ENCODE measurements at regions not wholly inside any gene's neighbourhood (a gene's known extent, or its start where the extent isn't known, plus 50 kb on each side); places are given as distances from the start of the nearest gene placed in this dataset.

GRCh38 chr3:99232696-99233095 lies 331.2 kb upstream of the DCBLD2 start:
- Histone ChIP-seq H3K27ac (ENCODE audit: low read length) (no peak overlapping the region), H3K9ac (ENCODE audit: low read length) (no peak overlapping the region), H4K20me1 (ENCODE audit: insufficient read depth) (no peaks in the 10 kb centered on the region), H2AFZ (ENCODE audit: low read depth, low read length) (no peak overlapping the region), H3K27me3 (ENCODE audit: insufficient read depth, low read depth, low read length) (no peaks in the 10 kb centered on the region), H3K4me2 (ENCODE audit: low read length) (no peak overlapping the region), H3F3A (ENCODE audit: insufficient read depth, low read length, poor library complexity, severe bottlenecking) (no peaks in the 10 kb centered on the region), H3K9me2 (ENCODE audit: insufficient read depth, low read length) (no peaks in the 10 kb centered on the region), H3K79me2 (replicated peaks; ENCODE audit: insufficient read depth, low read length) (no peaks in the 10 kb centered on the region), H3K4me3 (ENCODE audit: low read length) (no peak overlapping the region), H3K9me3 (ENCODE audit: low read length) (no peaks in the 10 kb centered on the region), H3K36me3 (ENCODE audit: insufficient read depth, low read length) (no peaks in the 10 kb centered on the region)
- TF ChIP-seq MXI1 (conservative IDR thresholded peaks at IDR 0.05; ENCODE audit: poor library complexity, severe bottlenecking) (no peak), EZH2 (IDR thresholded peaks at IDR 0.05; ENCODE audit: borderline replicate concordance, insufficient read depth, low read length, poor library complexity, severe bottlenecking) (no peak)

- no peak overlapping the region for H3K4me3 ChIP-seq (ENCODE audit: low read length)
- TF ChIP-seq POLR2AphosphoS5 (IDR thresholded peaks at IDR 0.05) (no peak), SMC3 (conservative IDR thresholded peaks at IDR 0.05; ENCODE audit: poor library complexity) (no peak), EZH2 (IDR thresholded peaks at IDR 0.05; ENCODE audit: borderline replicate concordance, insufficient read depth, low read length, poor library complexity, severe bottlenecking) (no peak), RAD21 (conservative IDR thresholded peaks at IDR 0.05) (no peak), REST (IDR thresholded peaks at IDR 0.05; ENCODE audit: borderline replicate concordance) (no peak), TAF1 (IDR thresholded peaks at IDR 0.05; ENCODE audit: low read depth) (no peak), CTCF (IDR thresholded peaks at IDR 0.05; ENCODE audit: poor library complexity, severe bottlenecking) (no peak), MXI1 (conservative IDR thresholded peaks at IDR 0.05; ENCODE audit: poor library complexity, severe bottlenecking) (no peak), EP300 (conservative IDR thresholded peaks at IDR 0.05; ENCODE audit: poor library complexity, severe bottlenecking) (no peak)
Observed at GRCh38 chr3:99218468-99218867, 317.0 kb upstream of the DCBLD2 start.

GRCh38 chr3:99212969-99213368 lies 311.5 kb upstream of the DCBLD2 start:
- no peaks in the 10 kb centered on the region for H3K9me2 ChIP-seq (ENCODE audit: insufficient read depth, low read length)
- no peak overlapping the region for H3K4me3 ChIP-seq (ENCODE audit: low read length)
- no peak overlapping the region for H3K9ac ChIP-seq (ENCODE audit: low read length)
- no peaks in the 10 kb centered on the region for H3F3A ChIP-seq (ENCODE audit: insufficient read depth, low read length, poor library complexity, severe bottlenecking)
- H3K36me3 ChIP-seq (ENCODE audit: insufficient read depth, low read length): no peaks in the 10 kb centered on the region
- no peak overlapping the region for H3K4me2 ChIP-seq (ENCODE audit: low read length)
- no peak overlapping the region for H3K27ac ChIP-seq (ENCODE audit: low read length)
- H3K27me3 ChIP-seq (ENCODE audit: insufficient read depth, low read depth, low read length): no peaks in the 10 kb centered on the region
- H2AFZ ChIP-seq (ENCODE audit: low read depth, low read length): no peak overlapping the region
- TF ChIP-seq EP300 (conservative IDR thresholded peaks at IDR 0.05; ENCODE audit: poor library complexity, severe bottlenecking) (no peak), REST (IDR thresholded peaks at IDR 0.05; ENCODE audit: borderline replicate concordance) (no peak), POLR2AphosphoS5 (IDR thresholded peaks at IDR 0.05) (no peak), CTCF (IDR thresholded peaks at IDR 0.05; ENCODE audit: poor library complexity, severe bottlenecking) (no peak), EZH2 (IDR thresholded peaks at IDR 0.05; ENCODE audit: borderline replicate concordance, insufficient read depth, low read length, poor library complexity, severe bottlenecking) (no peak), MXI1 (conservative IDR thresholded peaks at IDR 0.05; ENCODE audit: poor library complexity, severe bottlenecking) (no peak), TAF1 (IDR thresholded peaks at IDR 0.05; ENCODE audit: low read depth) (no peak), RAD21 (conservative IDR thresholded peaks at IDR 0.05) (no peak)
- no peaks in the 10 kb centered on the region for H3K79me2 ChIP-seq (replicated peaks; ENCODE audit: insufficient read depth, low read length)
- H4K20me1 ChIP-seq (ENCODE audit: insufficient read depth): no peaks in the 10 kb centered on the region
- H3K9me3 ChIP-seq (ENCODE audit: low read length): no peaks in the 10 kb centered on the region

More at GRCh38 chr3:99218468-99218867, 317.0 kb upstream of the DCBLD2 start:
- Histone ChIP-seq H3K79me2 (replicated peaks; ENCODE audit: insufficient read depth, low read length) (no peaks in the 10 kb centered on the region), H3K4me2 (ENCODE audit: low read length) (no peak overlapping the region), H3K27me3 (ENCODE audit: insufficient read depth, low read depth, low read length) (no peaks in the 10 kb centered on the region), H2AFZ (ENCODE audit: low read depth, low read length) (no peak overlapping the region), H3K36me3 (ENCODE audit: insufficient read depth, low read length) (no peaks in the 10 kb centered on the region), H3F3A (ENCODE audit: insufficient read depth, low read length, poor library complexity, severe bottlenecking) (no peaks in the 10 kb centered on the region), H3K27ac (ENCODE audit: low read length) (no peak overlapping the region), H3K9ac (ENCODE audit: low read length) (no peak overlapping the region), H4K20me1 (ENCODE audit: insufficient read depth) (no peaks in the 10 kb centered on the region), H3K9me3 (ENCODE audit: low read length) (no peaks in the 10 kb centered on the region), H3K9me2 (ENCODE audit: insufficient read depth, low read length) (no peaks in the 10 kb centered on the region)

All from neural cell (in vitro differentiated cells).